Epithelial cell of proximal tubule (primary cell): ENCODE measurements at regions not wholly inside any gene's neighbourhood (a gene's known extent, or its start where the extent isn't known, plus 50 kb on each side); places are given as distances from the start of the nearest gene placed in this dataset.

Experiments
- DNase-seq: peaks from one replicate; pipeline ENCODE4 v3.0.0-alpha.2; 2011; ENCODE audit warnings: low read depth
- H3K4me3 ChIP-seq: 2 replicates; pipeline ENCODE4 v1.5.1; 2011; ENCODE audit warnings: low read depth, mild to moderate bottlenecking, low read length
- TF ChIP-seq, protein P1 (sequence below): conservative IDR thresholded peaks from 2 replicates; pipeline ENCODE4 v1.5.1; 2012; ENCODE audit warnings: low read depth, mild to moderate bottlenecking, low read length

DNA sequence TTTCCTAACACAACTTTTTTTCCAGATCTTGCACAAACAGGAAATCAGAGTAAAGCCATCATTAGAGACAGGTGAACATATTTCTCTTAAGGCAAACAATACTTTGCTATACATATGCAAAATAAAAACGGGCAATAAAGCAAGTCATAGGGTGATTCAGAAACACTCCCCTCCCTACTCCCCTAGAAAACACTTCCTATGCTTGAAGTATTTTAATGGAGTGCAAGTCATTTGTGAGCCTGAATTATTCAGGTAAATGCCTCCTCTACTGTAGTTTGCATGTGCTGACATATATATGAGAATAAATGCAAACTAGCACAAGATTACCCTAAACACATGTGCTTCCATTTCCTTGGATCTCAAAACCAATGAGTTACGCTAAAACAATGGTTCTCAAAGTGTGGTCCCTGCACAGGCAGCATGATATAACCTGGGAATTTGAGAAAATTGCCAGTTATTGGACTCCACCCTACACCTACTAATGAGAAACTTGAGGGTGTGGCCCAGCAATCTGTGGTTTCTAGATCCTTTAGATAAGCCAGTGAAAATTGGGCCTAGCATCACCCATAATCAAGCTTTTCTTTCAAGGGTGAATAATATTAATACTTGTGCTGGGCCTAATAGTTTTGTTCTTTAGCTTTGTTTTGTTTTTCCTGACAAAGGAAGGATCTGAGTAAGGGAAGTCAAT lies 159.7 kb upstream of the BMP4 start:
- no peak for DNase-seq
- TF ChIP-seq, protein P1, sequence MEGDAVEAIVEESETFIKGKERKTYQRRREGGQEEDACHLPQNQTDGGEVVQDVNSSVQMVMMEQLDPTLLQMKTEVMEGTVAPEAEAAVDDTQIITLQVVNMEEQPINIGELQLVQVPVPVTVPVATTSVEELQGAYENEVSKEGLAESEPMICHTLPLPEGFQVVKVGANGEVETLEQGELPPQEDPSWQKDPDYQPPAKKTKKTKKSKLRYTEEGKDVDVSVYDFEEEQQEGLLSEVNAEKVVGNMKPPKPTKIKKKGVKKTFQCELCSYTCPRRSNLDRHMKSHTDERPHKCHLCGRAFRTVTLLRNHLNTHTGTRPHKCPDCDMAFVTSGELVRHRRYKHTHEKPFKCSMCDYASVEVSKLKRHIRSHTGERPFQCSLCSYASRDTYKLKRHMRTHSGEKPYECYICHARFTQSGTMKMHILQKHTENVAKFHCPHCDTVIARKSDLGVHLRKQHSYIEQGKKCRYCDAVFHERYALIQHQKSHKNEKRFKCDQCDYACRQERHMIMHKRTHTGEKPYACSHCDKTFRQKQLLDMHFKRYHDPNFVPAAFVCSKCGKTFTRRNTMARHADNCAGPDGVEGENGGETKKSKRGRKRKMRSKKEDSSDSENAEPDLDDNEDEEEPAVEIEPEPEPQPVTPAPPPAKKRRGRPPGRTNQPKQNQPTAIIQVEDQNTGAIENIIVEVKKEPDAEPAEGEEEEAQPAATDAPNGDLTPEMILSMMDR, result no peak

DNA sequence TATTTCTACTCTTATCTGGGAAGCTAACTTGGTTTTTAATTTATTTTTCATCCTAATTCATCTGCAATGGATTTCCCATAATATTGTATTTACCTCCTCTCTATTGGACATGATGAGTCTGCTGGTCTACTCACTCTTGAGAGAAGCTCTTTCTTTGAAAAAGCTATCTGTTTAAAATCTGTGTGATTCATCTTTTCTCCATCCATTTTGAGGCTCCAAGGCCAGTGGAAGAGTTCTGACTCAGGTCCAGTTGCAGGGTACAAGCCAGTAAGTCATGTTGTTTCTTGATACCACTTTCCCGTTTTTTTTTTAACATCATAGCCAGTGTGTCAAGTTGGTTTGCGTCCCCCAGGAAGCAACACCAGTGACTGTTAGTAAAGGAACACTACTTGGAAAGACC lies 160.3 kb upstream of the BMP4 start:
- DNase-seq, result no peak
- no peak overlapping the region for H3K4me3 ChIP-seq
- TF ChIP-seq, protein P1, result no peak

More for the DNA sequence above, 159.7 kb upstream of the BMP4 start:
- H3K4me3 ChIP-seq, result no peak overlapping the region

DNA sequence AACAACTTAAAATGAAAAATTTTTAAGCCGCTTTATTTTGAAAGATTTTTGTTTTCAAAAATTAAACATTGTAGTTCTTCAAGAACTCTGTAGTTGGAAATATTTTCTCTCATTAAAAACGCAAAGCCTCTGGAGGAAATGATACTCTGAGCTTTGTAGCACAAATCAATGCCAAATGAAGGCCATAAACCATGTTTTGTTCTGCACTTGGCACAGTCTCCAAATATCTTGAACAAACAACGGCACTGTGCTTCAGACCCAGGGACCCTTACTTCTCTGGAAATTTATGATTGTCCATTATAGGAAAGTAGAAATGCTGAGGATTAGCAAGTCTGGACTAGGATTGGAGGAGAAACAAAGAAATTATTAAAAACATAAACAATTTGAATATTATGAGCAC lies 160.8 kb upstream of the BMP4 start:
- no peak overlapping the region for H3K4me3 ChIP-seq
- DNase-seq, result no peak
- TF ChIP-seq, protein P1, result no peak

DNA sequence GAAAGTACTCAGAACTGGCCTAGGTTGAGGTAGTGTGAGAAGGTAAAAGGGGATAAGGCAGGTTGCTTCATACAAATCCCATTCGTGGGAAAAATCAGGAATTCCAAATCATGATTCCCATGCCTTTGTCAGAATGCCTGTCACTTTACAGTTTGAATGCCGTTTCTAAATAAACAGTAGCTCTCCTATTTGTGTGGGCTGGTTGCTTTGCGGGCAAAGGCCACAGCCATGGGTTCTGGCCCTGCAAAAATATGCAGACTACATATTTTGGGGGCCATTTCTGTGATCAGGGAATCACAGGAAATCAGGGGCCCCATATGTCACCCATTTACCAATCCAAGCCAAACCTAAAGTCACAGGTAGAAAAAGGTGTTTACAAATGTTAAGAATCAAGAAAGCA lies 161.3 kb upstream of the BMP4 start:
- DNase-seq, result no peak
- TF ChIP-seq, protein P1, result no peak
- no peak overlapping the region for H3K4me3 ChIP-seq

DNA sequence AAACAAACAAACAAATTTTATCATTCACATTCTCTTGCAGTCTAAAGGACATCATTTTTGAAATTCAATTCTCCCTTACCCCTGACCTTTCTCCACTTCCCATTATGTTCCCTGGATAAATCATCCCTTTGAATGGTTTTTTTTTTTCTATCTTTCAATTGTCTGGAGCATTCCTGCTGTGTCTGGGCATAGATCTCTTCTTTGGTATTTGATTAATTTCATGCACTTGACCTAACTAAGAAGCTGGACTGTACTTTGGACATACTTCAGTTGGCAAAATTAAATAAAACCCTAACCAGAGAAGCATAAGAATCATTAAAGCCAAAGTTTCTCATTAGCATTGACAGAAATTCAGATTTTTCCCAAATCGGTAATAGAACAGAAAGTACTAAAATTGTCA lies 163.6 kb upstream of the BMP4 start:
- H3K4me3 ChIP-seq, result no peak overlapping the region
- TF ChIP-seq, protein P1, result no peak
- DNase-seq, result no peak

DNA sequence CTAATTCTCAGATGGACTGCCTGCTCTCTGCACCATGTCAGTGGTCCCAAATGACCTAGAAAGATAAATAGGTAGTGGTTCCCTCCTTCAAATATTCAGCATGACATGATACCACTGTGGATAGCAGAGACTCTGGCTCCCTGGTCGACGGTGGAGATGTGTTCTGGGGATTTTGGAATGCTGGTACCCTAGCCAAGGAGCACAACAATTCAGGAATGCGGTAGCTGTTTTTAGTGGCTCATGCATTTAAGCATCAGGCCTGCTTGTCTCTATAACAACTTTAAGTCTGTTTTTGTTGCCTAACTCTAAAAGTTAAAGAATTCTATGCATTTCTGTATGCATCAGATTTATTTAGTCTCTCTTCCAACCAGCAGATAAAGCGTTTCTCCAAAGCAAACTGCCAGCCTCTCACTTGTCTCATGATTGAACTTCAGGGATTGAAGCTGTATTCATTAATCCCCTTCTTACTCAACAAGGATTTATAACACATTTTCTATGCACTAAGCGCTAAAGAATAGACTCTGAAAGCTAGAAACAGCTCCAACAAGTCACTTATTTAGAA lies 164.9 kb upstream of the BMP4 start:
- DNase-seq, result no peak
- TF ChIP-seq, protein P1, result no peak
- no peak overlapping the region for H3K4me3 ChIP-seq

GRCh38 chr14:54123841-54124240 lies 167.2 kb upstream of the BMP4 start:
- no peak overlapping the region for H3K4me3 ChIP-seq
- no peak for DNase-seq
- TF ChIP-seq, protein P1, result no peak
